ENCODE measurements at regions not wholly inside any gene's neighbourhood (a gene's known extent, or its start where the extent isn't known, plus 50 kb on each side); places are given as distances from the start of the nearest gene placed in this dataset.
"Not testable (repeated sequence)": the region's sequence is repeated elsewhere in the genome, so short reads cannot be mapped to it uniquely, and the experiment has no call there.

- TF ChIP-seq CTCF (IDR thresholded peaks at IDR 0.05; ENCODE audit: low read depth, low read length), result no peak
- H3K4me3 ChIP-seq (replicated peaks in 1 of 2; ENCODE audit: low read depth in 2 of 2, low read length in 2 of 2), result no peak overlapping the region
- DNase-seq (ENCODE audit: low read depth in 2 of 2), result no peak
These were observed 567.8 kb upstream of the SLC10A2 start for GRCh38 chr13:103634066-103634465.

- H3K4me3 ChIP-seq (replicated peaks in 1 of 2; ENCODE audit: low read depth in 2 of 2, low read length in 2 of 2), result no peak overlapping the region
- no peak for DNase-seq (ENCODE audit: low read depth in 2 of 2)
- TF ChIP-seq CTCF (IDR thresholded peaks at IDR 0.05; ENCODE audit: low read depth, low read length), result no peak
These were observed 559.0 kb upstream of the SLC10A2 start for GRCh38 chr13:103625194-103625593.

GRCh38 chr13:103618151-103618550 is 551.9 kb upstream of the SLC10A2 start:
- DNase-seq (ENCODE audit: low read depth in 2 of 2), result no peak
- no peak overlapping the region for H3K4me3 ChIP-seq (replicated peaks in 1 of 2; ENCODE audit: low read depth in 2 of 2, low read length in 2 of 2)
- no peak for TF ChIP-seq CTCF (IDR thresholded peaks at IDR 0.05; ENCODE audit: low read depth, low read length)

GRCh38 chr13:103615771-103616170 is 549.6 kb upstream of the SLC10A2 start:
- no peak overlapping the region for H3K4me3 ChIP-seq (replicated peaks in 1 of 2; ENCODE audit: low read depth in 2 of 2, low read length in 2 of 2)
- no peak for TF ChIP-seq CTCF (IDR thresholded peaks at IDR 0.05; ENCODE audit: low read depth, low read length)
- no peak for DNase-seq (ENCODE audit: low read depth in 2 of 2)

GRCh38 chr13:103614761-103615160 is 548.5 kb upstream of the SLC10A2 start:
- H3K4me3 ChIP-seq (replicated peaks in 1 of 2; ENCODE audit: low read depth in 2 of 2, low read length in 2 of 2), result no peak overlapping the region
- no peak for TF ChIP-seq CTCF (IDR thresholded peaks at IDR 0.05; ENCODE audit: low read depth, low read length)
- no peak for DNase-seq (ENCODE audit: low read depth in 2 of 2)

- no peak for DNase-seq (ENCODE audit: low read depth in 2 of 2)
- no peak for TF ChIP-seq CTCF (IDR thresholded peaks at IDR 0.05; ENCODE audit: low read depth, low read length)
- H3K4me3 ChIP-seq (replicated peaks in 1 of 2; ENCODE audit: low read depth in 2 of 2, low read length in 2 of 2), result no peak overlapping the region
These were observed 541.8 kb upstream of the SLC10A2 start for GRCh38 chr13:103607995-103608394.

GRCh38 chr13:103605546-103606326 is 539.5 kb upstream of the SLC10A2 start:
- no peak overlapping the region for H3K4me3 ChIP-seq (replicated peaks in 1 of 2; ENCODE audit: low read depth in 2 of 2, low read length in 2 of 2)
- DNase-seq (ENCODE audit: low read depth in 2 of 2), result no peak
- TF ChIP-seq CTCF (IDR thresholded peaks at IDR 0.05; ENCODE audit: low read depth, low read length), result no peak

- H3K4me3 ChIP-seq (replicated peaks in 1 of 2; ENCODE audit: low read depth in 2 of 2, low read length in 2 of 2); DNase-seq (ENCODE audit: low read depth in 2 of 2): not testable (repeated sequence)
These were observed 533.7 kb upstream of the SLC10A2 start for GRCh38 chr13:103599870-103600269.
